Activated T-cell treated with anti-CD3 and anti-CD28 coated beads, Interleukin-2, amount 50 U/mL, for 1 hour (primary cell): ENCODE measurements at regions not wholly inside any gene's neighbourhood (a gene's known extent, or its start where the extent isn't known, plus 50 kb on each side); places are given as distances from the start of the nearest gene placed in this dataset.
"Not testable (repeated sequence)": the region's sequence is repeated elsewhere in the genome, so short reads cannot be mapped to it uniquely, and the experiment has no call there.

Experiments
- DNase-seq: peaks from one replicate; pipeline ENCODE4 v3.0.0-alpha.2; 2020

GRCh38 chr6:8846680-8847079 lies 411.3 kb upstream of the SLC35B3 start:
- DNase-seq, result not testable (repeated sequence)

- DNase-seq, result no peak
Measured at GRCh38 chr6:8845690-8846089, 410.3 kb upstream of the SLC35B3 start.

DNA sequence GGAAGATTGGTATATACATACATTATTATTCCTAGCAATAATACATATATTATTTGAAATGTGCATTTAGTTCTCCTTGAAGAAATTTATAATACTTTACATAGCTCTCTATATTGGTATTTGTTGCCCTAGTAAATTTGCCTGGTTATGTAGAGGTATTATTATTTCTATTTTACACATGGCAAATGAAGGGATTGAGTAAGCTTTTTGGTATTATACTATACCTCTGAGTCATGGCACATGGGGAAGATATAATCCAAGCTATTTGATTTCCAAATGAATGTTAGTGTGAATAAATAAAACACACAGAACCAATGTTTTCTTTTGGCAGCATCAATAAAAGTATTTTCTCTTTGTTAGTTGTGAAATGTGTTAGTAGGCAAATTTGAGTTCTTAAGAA lies 409.6 kb upstream of the SLC35B3 start:
- no peak for DNase-seq

DNA sequence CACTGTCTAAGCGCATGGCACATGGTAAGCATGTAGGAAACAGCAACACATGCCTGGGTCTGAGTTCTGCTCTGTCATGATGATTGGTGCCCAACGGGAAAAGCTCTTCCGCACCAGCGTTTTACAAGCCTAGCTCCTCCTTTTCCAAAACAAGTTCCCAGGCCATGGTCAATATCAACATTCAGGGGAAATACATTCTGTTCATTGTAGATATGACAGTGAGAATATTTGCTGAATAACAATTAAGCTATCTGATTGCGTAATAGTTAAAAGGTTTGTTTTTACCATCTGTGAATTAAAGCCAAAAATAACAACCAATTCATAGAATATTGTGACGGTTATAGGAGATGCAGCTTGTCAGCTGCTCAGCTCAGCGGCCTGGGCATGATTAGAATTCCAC lies 404.3 kb upstream of the SLC35B3 start:
- DNase-seq, result no peak

DNA sequence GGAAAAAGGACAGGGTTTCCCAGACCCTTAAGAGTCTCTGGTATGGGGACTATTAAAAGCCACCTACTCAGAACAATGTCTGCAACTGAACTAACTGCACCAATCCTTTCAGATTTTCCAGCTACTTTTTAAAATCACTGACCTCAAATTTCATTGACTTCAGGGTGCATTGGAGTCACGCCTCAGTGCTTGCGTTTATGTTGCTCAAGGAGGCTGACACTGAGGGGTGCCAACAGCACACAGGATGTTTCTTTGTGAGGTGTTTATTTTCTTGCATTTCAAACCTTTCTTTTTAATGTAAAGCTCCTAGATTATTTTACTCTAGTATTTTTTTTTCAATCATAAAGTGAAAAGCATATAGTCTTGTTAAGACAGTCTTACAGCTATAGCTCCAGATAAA lies 402.0 kb upstream of the SLC35B3 start:
- no peak for DNase-seq

GRCh38 chr6:8832695-8833094 lies 397.4 kb upstream of the SLC35B3 start:
- not testable (repeated sequence) for DNase-seq

DNA sequence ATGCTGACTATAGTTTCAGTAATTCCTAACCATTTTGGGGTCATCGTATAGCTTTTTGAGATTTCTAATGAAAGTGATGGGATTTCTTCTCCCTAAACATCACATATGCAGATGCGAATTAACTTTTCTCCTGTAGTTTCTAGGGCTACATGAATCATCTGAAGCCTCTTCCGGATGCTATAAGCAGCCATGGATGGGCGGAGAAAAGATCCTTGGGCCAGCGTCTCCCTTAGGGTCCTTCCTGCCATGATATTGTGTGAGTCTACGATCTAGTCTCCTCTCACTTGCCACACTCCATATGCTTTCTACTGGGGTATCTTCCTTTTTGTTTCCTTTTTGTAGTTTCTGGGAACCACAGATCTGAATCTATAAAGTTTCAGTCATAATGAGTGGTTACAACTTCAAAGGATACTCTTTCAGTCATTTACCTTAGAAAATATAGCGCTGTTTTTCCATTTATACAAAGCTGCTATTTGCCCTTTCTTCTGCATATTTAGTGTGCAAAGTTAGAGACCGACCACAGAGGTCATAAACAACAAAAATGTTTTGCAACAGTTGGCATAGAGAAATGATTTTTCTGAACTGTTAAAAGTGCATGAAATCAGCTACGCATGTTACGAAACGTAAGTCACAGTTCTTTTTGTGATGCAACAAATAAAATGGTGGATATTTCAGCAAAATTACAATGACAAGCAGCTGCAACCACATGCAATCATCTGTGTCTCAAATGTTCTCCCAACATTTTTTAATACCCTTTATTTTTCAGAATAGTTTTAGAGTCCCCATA lies 396.2 kb upstream of the SLC35B3 start:
- DNase-seq, result no peak

GRCh38 chr6:8830794-8831193 lies 395.4 kb upstream of the SLC35B3 start:
- no peak for DNase-seq

GRCh38 chr6:8829796-8830195 lies 394.5 kb upstream of the SLC35B3 start:
- no peak for DNase-seq

DNA sequence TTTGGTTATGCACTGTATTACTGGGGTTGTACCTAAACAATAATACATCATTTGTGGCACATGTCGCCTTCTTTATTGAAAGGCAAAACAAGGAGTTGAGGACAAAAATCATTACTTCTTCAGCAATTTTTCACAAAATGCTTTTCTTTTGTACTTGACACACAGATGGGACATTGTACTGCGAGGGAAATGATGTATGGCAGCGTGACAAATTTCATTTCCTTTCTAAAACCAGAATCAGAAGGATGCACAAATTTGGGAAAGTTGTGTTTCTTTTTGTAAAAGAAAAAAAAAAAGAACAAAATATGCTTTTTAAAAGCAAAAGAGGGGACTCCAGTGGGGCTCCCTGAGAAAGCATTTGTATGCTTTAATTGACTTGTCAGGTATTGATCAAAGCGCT lies 394.0 kb upstream of the SLC35B3 start:
- no peak for DNase-seq

DNA sequence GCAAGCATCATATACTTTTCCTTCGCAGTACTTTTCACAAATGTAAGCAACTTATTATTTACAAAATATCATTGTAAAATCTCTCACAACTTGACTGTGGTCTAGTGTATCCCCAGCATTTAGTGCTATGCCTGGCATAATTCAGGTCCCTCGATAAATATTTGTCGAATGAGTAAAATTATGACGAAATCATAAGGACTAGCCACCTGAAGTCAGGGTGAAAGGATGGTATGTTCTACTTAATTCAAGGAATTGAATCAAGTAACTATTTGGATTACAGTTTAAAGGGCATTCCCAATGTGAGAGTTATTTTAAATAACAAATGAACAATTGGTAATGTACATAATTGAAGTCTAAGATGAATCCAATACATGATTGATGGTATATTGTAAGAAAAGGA lies 393.0 kb upstream of the SLC35B3 start:
- no peak for DNase-seq

- DNase-seq, result no peak
Measured at GRCh38 chr6:8825726-8826125, 390.4 kb upstream of the SLC35B3 start.

- no peak for DNase-seq
Measured at GRCh38 chr6:8821981-8822381, 386.6 kb upstream of the SLC35B3 start.

- no peak for DNase-seq
Measured at GRCh38 chr6:8820313-8820712, 385.0 kb upstream of the SLC35B3 start.

- no peak for DNase-seq
Measured at GRCh38 chr6:8819446-8819845, 384.1 kb upstream of the SLC35B3 start.

- DNase-seq, result no peak
Measured at GRCh38 chr6:8814440-8815000, 379.2 kb upstream of the SLC35B3 start.

- DNase-seq, result no peak
Measured at GRCh38 chr6:8810325-8810724, 375.0 kb upstream of the SLC35B3 start.

GRCh38 chr6:8809662-8810061 lies 374.3 kb upstream of the SLC35B3 start:
- no peak for DNase-seq

- DNase-seq, result no peak
Measured at GRCh38 chr6:8803181-8803760, 367.9 kb upstream of the SLC35B3 start.

GRCh38 chr6:8802397-8802796 lies 367.1 kb upstream of the SLC35B3 start:
- DNase-seq, result not testable (repeated sequence)

DNA sequence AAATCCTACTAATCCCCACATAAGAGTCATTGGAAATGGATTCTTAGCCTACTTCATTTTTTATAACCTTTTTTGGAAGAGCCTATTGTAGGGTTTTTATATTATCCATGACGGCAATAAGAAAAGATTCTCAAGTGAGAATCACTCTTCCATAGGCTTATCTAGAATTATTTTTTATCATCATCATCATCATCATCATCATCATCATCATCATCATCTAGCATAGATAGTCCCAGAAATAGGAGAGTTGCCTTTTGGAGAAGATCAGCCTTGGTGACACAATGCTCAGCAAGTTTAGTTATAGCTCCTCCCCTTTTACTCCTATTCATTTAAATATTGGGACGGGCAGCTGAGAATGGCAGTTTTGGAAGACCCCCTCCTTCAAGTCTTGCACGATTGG lies 359.1 kb upstream of the SLC35B3 start:
- no peak for DNase-seq

GRCh38 chr6:8789878-8790277 lies 354.5 kb upstream of the SLC35B3 start:
- DNase-seq, result no peak

- DNase-seq, result no peak
Measured at GRCh38 chr6:8785223-8785622, 349.9 kb upstream of the SLC35B3 start.

DNA sequence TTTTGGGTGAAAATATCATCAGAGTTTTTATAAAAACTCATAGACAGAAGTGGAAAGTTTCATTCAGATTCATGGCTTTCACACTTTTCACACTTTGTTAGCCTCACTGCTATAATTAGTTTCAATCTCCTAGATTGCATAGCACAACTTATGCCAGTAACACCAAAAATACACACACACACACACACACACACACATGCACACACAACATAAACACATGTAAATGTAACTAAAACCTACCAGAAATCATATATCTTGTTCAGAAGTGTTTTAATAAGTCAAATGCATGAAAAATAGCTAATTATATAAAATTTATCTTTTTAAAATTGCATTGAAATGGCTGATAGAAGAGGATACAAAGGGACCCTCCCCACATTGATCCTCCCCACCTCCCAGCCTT lies 347.8 kb upstream of the SLC35B3 start:
- no peak for DNase-seq

DNA sequence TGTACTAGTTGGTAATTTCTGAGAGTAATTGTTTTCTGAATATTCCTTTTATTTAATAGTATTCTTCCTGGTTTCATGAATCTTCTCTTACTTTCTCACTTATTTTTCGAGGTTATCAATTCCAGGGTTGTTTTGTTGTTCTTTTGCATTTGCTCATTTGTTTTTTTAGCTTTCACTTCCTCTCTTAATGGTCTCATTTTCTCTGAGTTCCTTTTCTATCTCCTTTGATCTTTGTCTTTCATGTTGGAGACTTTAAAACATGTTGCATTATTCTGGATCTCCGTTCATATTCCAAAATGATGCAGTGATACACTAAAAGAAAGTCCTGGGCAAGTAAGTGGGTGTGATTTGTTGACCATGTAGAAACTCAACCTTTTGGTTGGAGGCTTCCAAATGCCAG lies 345.3 kb upstream of the SLC35B3 start:
- DNase-seq, result no peak
